ENCODE measurements at regions not wholly inside any gene's neighbourhood (a gene's known extent, or its start where the extent isn't known, plus 50 kb on each side); places are given as distances from the start of the nearest gene placed in this dataset.
"Not testable (repeated sequence)": the region's sequence is repeated elsewhere in the genome, so short reads cannot be mapped to it uniquely, and the experiment has no call there.

DNA sequence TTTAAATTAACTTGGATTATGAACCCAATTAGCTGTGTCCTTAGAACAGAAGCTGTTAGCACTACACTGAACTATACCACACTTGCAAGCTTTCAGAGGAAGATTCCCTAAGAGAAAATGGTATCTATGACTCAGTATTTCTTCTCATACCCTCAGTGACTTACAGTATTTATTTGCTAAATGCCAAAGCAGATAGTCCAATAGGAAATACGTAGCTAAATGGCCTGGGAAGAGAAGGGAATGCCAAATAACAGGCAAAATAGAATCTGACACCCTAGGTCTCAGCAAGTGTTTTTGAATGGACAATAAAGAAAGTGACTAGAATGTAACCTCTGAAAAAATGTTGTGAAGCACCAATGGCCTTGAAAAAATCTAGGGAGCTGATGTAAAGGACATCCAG is 570.8 kb downstream of the ZWINT start:
- TF ChIP-seq CHD4 (IDR thresholded peaks at IDR 0.05); POLR2AphosphoS5 (IDR thresholded peaks at IDR 0.05; ENCODE audit: low read length); TBL1XR1 (IDR thresholded peaks at IDR 0.05; ENCODE audit: low read depth, low read length); YY1 (IDR thresholded peaks at IDR 0.05; ENCODE audit: low read depth, low read length); HDAC2 (IDR thresholded peaks at IDR 0.05); NBN (IDR thresholded peaks at IDR 0.05); IKZF1 (conservative IDR thresholded peaks at IDR 0.05): not testable (repeated sequence)
- TF ChIP-seq, protein P1, sequence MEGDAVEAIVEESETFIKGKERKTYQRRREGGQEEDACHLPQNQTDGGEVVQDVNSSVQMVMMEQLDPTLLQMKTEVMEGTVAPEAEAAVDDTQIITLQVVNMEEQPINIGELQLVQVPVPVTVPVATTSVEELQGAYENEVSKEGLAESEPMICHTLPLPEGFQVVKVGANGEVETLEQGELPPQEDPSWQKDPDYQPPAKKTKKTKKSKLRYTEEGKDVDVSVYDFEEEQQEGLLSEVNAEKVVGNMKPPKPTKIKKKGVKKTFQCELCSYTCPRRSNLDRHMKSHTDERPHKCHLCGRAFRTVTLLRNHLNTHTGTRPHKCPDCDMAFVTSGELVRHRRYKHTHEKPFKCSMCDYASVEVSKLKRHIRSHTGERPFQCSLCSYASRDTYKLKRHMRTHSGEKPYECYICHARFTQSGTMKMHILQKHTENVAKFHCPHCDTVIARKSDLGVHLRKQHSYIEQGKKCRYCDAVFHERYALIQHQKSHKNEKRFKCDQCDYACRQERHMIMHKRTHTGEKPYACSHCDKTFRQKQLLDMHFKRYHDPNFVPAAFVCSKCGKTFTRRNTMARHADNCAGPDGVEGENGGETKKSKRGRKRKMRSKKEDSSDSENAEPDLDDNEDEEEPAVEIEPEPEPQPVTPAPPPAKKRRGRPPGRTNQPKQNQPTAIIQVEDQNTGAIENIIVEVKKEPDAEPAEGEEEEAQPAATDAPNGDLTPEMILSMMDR (IDR thresholded peaks at IDR 0.05 in 2 of 3, conservative IDR thresholded peaks at IDR 0.05 in 1 of 3; ENCODE audit: control insufficient read depth in 2 of 3, extremely low read depth in 1 of 3, insufficient read depth in 1 of 3, low read depth in 3 of 3, low read length in 3 of 3) = not testable (repeated sequence)
- TF ChIP-seq, protein P2, sequence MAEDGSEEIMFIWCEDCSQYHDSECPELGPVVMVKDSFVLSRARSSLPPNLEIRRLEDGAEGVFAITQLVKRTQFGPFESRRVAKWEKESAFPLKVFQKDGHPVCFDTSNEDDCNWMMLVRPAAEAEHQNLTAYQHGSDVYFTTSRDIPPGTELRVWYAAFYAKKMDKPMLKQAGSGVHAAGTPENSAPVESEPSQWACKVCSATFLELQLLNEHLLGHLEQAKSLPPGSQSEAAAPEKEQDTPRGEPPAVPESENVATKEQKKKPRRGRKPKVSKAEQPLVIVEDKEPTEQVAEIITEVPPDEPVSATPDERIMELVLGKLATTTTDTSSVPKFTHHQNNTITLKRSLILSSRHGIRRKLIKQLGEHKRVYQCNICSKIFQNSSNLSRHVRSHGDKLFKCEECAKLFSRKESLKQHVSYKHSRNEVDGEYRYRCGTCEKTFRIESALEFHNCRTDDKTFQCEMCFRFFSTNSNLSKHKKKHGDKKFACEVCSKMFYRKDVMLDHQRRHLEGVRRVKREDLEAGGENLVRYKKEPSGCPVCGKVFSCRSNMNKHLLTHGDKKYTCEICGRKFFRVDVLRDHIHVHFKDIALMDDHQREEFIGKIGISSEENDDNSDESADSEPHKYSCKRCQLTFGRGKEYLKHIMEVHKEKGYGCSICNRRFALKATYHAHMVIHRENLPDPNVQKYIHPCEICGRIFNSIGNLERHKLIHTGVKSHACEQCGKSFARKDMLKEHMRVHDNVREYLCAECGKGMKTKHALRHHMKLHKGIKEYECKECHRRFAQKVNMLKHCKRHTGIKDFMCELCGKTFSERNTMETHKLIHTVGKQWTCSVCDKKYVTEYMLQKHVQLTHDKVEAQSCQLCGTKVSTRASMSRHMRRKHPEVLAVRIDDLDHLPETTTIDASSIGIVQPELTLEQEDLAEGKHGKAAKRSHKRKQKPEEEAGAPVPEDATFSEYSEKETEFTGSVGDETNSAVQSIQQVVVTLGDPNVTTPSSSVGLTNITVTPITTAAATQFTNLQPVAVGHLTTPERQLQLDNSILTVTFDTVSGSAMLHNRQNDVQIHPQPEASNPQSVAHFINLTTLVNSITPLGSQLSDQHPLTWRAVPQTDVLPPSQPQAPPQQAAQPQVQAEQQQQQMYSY (CRISPR knock-in tag; IDR thresholded peaks at IDR 0.05) = not testable (repeated sequence)
